ENCODE measurements at regions not wholly inside any gene's neighbourhood (a gene's known extent, or its start where the extent isn't known, plus 50 kb on each side); places are given as distances from the start of the nearest gene placed in this dataset.

DNA sequence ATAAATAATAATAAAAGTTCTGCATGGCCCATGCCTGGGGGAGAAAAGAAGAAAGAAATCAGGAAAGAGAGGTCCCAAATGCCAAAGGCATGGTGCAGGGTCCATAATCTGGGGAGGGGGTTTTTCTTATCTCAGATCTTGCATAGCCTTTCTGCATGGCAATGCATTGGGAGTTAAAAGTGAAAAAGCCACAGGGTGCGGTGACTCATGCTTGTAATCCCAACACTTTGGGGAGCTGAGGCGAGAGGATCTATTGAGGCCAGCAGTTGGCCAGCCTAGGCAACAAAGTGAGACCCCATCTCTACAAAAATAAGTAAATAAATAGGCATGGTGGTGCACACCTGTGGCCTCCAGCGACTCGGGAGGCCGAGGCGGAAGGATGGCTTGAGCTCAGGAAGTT is 76.8 kb upstream of the GATA2 start:
- DNase-seq = no peak

DNA sequence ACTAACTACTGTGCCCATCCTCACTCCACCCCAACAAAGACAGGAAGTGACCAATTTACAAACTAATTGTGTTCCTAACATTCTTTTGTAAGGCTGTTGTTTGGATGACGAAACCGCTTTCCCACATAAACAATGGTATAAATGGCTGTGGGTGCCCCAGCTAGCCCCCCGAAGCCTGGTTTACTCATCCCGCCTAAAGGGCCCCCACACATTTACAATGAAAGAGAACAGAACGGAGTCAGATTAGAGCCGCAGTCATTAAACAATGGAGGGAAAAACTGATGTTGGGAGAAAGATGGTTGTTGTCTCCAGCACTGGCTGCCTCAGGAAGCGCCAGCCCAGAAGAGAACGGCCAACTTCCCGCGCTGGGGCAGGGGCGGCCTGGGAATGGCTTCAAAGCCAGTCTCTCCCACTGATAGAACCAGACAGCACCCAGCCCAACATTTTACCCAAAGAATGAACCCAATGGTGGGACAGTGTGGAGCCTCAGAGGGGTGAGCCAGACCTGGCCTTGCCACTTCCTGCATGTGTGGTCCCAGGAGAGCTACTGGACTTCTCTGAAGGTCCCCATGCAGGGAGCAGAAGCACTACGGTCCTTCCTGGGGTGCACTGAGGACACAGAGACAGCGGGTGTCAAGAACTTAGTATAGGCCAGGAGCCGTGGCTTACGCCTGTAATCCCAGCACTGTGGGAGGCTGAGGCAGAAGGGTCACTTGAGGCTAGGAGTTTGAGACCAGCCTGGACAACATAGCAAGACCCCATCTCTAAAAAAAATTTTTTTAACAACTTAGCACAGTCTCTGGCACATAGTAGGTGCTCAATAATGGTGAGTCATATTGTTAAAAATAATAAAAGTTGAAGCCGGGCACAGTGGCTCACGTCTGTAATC is 75.8 kb upstream of the GATA2 start:
- DNase-seq = no peak

DNA sequence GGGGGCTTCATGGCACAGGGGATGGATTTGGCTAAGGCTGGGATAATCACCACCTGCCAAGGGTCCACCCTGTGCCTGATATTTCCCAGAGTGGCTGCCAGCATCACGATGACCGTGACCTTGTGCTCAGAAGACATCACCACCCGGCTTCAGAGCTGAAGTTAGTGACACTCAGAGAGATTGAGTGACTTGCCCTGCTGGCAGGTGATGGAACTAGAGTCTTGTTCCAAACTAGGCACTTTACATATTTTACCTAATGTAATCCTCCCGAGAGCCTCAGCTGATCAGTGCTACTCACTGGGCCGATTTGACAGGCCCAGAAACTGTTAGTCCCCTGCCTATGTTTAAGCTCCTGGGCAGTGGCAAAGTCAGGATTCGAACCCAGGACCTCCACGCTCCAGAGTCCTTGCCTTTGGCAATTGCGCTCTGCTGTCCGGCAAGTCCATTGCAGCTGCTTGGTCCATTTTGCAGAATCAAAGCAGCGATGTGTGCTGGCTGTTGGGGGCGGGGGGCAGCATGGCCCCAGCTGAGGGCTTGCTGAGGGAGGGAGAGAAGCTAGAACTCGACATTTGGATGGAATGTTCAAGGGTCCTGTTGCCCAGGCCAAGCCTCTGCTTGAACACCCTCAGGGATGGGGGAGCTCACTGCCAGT is 74.8 kb upstream of the GATA2 start:
- DNase-seq = no peak

DNA sequence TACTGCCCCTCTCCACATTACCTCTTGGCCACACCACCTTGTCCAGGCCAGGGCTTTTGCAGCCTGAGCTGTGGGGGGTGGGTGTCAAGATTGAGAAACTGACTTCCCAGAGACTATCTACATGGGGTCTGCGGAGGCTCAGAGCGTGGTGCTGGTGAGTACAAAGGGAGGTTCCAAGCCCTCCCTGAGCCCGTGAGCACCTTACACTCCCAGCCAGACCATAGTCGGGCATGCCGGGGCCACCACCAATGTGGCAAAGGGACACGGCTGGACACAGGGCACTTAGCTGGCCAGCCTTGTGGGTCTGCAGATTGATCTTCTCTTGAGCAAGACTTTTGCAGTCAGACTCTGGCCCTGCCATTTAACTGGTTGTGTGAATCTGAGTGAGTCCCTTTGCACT is 74.1 kb upstream of the GATA2 start:
- no peak for DNase-seq

DNA sequence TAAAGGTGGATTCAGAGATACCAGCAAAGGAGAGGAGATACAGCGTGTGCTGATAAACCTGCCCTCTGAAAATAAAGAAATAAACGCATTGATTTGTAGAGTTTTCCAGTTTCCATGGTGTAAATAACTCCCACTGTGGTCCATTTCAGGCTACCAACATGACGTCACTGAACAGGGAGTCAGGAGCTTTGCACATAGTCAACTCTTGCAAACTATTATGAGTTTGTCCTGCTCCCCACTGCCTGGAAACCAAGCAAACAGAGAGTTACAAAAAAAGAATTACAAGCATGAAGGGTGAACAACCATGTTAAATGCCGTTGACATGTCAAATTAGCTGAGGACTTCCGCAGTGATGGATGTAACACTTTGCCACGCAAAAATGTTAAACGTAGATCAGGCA is 70.4 kb upstream of the GATA2 start:
- no peak for DNase-seq

GRCh38 chr3:128561504-128561903 is 68.5 kb upstream of the GATA2 start:
- no peak for DNase-seq

- no peak for DNase-seq
Measured at GRCh38 chr3:128560768-128561167, 67.8 kb upstream of the GATA2 start.

GRCh38 chr3:128559486-128560225 is 66.7 kb upstream of the GATA2 start:
- peak in 1 of 2 donors; percentile 29 for DNase-seq

DNA sequence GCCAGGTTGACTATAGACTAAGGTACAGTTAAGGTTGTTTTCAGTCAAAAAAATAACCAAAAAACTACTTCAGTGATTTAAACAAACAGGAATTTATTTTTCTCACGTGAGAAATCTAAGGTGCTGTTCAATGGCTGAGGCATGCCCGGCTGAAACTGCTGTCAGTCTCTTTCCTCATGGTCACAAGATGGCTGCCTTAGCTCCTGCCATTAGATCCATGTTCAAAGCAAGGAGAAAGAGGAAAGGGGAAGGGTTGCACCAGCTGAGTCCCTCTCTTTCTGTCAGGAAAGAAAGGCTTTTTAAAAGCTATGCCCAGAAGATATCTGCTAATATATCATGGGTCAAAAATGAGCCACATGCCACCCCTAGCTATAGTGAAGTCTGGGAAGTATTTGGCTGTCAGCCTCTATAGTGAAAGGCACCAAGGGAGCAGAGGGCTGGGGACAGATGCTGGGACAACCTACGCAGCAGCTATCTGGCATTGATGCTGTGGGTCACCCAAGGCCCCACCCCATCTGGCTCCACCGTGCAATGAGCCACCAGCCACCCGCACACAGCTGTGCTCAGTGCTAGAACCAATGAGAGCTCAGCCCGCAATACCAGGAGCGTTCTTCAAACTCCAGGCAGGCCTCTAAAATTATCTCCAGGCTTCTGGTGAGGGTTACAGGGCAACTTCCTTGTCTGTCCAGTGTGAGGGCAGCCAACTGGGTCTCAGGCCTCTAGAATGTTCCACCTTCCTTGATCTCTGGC is 64.7 kb upstream of the GATA2 start:
- DNase-seq = no peak

DNA sequence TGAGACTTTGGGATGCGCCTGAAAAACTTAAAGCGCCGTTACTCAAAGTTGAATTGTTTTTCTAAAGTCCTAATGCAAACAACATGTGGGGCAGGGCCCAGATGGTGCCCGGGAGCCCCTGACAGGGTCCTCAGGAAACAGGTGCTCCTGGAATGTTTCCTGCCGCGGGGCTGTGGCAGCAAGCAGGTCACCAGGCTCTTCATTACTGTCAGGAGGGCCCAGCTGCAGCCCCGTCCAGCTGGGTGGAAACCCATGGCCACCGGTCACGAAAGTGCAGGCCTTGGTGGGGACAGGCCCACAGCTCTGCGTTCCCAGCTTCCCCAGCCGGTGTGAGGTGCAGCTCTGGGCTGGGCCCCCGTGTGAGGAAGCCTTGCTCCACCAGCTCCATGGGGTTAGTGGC is 63.9 kb upstream of the GATA2 start:
- DNase-seq = peak in 1 of 2 donors; percentile 57

DNA sequence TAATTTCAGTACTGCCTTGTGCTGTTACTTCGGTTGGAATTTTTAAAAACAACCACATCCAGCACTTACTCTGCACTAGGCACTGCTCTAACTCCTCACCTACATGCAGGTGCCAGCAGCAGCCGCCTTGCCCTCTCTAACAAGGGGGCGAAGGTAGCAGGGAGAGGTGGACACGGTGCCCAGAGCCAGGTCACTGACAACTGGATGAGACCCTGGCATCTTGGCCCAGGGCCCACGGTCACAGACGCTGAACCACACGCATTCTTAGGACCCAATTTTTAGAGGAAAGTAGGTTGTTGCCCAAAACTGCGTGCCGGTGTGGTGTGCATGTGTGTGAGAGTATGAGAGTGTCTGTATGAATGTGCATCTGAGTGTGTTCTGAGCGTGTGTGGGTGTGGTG is 63.4 kb upstream of the GATA2 start:
- DNase-seq = no peak

- no peak for DNase-seq
Measured at GRCh38 chr3:128555841-128556240, 62.8 kb upstream of the GATA2 start.

DNA sequence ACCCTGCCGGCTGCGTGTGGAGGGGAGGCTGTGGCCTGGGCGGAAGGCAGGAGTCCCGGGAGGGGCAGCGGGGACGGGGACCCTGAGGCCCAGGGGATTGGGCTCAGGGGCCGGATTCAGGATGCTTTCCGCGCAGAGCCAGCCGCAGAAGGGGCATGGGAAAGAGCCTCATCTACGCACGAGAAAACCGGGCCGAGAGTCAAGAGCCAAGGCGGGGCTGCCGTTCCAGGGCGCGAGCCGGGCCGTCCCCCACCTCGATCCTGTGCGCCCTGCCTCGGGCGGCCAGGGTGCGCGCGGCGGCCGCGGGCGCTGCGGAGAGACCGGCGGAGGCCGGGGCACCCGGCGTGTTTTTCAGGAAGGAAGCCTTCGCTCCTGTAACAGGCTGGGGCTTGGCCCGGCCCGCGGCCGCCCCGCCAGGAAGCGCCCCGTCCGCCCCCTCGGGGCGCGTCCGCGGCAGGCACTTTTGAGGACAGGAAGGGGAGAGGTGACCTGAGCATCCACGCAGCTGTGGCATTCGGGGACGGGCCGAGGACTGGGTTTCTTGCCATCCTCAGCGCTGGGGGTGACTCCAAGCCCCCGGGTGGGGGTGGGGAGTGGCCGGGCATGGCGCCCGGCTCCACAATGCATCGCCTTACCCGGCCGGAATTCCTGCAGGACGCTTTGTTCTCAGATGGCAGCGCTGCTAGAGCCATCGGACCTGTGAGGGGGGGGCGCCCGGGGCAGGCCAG is 62.3 kb upstream of the GATA2 start:
- DNase-seq = peak in 1 of 2 donors; percentile 12

- no peak for DNase-seq
Measured at GRCh38 chr3:128554465-128555097, 61.6 kb upstream of the GATA2 start.

GRCh38 chr3:128554100-128554464 is 61.1 kb upstream of the GATA2 start:
- DNase-seq = no peak

GRCh38 chr3:128553560-128553959 is 60.6 kb upstream of the GATA2 start:
- no peak for DNase-seq

DNA sequence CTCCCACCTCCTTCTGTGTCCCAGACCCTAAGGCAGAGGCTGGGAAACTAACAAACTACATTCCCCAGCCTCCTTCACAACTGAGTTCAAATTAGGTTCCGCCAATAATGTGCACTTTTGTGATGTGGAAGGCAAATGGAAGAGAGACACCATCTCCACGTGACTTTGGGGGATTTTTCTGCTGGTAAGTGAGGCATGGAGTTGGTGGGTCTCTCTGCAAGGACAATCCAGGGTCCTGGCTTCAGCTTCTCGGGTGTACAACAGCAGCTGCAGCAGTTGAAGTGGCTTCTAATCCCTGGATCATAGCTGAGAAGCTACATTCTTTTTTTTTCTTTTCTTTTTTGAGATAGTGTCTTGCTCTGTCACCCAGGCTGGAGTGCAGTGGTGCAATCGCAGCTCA is 58.9 kb upstream of the GATA2 start:
- DNase-seq = no peak

DNA sequence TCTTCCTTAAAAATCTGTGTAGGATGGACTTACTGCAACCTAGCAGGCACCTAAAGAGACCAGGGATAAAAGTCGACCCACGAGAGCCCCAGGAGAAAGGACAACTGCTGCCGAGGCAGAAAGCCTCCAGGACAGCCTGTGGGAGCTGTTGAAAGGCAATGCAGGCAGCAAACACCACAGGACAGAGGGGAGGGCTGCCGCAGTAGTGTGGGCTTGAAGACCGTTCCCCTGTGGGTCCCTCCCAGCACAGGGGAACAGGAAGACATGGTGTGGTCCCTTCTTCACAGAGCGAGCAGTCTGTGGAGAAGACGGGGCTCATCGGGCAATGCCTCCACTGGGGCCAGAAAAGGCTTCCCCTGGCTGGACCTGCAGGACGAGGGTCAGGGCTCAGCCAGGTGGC is 58.5 kb upstream of the GATA2 start:
- DNase-seq = no peak

GRCh38 chr3:128550471-128551126 is 57.6 kb upstream of the GATA2 start:
- no peak for DNase-seq

DNA sequence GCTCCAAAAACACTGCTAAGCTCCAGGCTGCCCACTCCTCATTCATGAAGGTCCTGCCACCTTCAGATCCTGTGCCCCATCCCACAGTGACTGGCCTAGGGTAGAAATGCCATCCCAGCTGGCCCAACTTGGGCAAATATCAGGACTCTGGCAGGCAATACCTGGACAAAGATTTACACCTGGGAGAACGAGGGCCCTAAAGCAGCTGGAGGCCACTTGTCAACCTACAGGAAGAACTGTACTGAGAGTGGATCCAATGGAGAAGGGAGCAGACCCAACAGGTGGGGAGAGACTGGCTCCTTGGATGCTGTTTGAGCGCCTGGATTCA is 57.1 kb upstream of the GATA2 start:
- DNase-seq = no peak

DNA sequence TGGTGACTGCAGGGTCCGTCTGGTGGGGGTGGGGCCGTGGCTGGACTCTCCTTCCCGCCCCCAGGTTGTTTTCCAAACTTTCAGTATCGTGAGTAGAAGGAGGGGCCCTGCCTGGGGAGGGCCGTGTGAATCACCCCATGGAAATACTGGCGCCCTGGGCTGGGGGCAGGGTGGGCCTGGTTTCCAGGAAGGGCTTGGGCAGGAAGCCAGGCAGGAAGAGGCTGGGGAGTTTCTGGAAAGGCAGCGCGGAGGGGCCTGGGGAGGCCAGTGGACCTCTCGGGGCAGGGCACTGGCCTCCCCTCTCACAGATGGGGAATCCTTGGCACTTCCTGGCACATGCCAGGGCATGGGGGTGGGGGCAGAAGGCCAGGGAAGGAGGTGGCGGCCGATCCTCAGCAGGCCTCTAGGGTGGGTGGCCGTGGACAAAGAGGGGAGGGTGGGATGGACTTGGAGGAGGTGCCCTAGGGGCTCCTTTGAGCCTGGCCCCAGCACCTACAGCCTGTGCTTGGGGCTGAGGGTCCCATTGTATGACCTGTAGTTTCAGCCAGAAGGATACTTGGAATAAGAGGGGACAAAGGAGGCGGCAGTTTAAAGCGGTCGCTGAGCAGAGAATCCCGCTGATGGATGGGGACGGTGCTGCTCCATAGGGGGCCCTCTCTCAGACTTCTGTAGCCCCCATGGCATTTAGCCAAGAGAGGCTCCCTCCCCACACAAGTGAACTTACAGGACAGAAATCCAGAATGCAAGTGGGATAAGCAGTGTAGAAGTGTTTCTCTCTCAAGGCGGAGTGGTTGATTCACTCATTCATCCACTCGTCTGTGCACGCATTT is 56.5 kb upstream of the GATA2 start:
- DNase-seq = no peak

Measured in bone marrow (tissue), 2 donors.